Activated CD4-positive, alpha-beta memory T cell treated with anti-CD3 and anti-CD28 coated beads, Interleukin-2, amount 10 ng/mL, durations not matched to agents 7 days and 5 days (primary cell): ENCODE measurements at regions not wholly inside any gene's neighbourhood (a gene's known extent, or its start where the extent isn't known, plus 50 kb on each side); places are given as distances from the start of the nearest gene placed in this dataset.

ENCODE experiments used
- CTCF ChIA-PET: fragments of 350-600 bp; sonication (Branson Sonifier 250); formaldehyde crosslinking; loops from one replicate; lab custom pipeline; 2021; ENCODE audit warnings: antibody characterized with exemption, inconsistent platforms; lab: Charles Lee
- POLR2A ChIA-PET: fragments of 350-600 bp; sonication (Branson Sonifier 250); formaldehyde crosslinking; loops from one replicate; lab custom pipeline; 2021; ENCODE audit warnings: antibody characterized with exemption; lab: Charles Lee
- DNase-seq: peaks from one replicate; pipeline ENCODE4 v3.0.0-alpha.2; 2020
- H3K27ac Mint-ChIP-seq: one replicate; pipeline ENCODE4 v1.8.0; 2021; ENCODE audit warnings: mild to moderate bottlenecking, mixed read lengths
- H3K27me3 Mint-ChIP-seq: one replicate; pipeline ENCODE4 v1.8.0; 2021; ENCODE audit warnings: mixed read lengths
- H3K36me3 Mint-ChIP-seq: one replicate; pipeline ENCODE4 v1.8.0; 2021; ENCODE audit warnings: low read depth, mixed read lengths
- H3K4me1 Mint-ChIP-seq: one replicate; pipeline ENCODE4 v1.8.0; 2021; ENCODE audit warnings: mixed read lengths
- H3K4me3 Mint-ChIP-seq: one replicate; pipeline ENCODE4 v1.8.0; 2021; ENCODE audit warnings: mild to moderate bottlenecking, mixed read lengths
- H3K9me3 Mint-ChIP-seq: one replicate; pipeline ENCODE4 v1.8.0; 2021; ENCODE audit warnings: mixed read lengths

GRCh38 chrX:20434986-20435385, 168.3 kb upstream of the RPS6KA3 start:
- Mint-ChIP-seq H3K27ac (no peak overlapping the region), H3K4me3 (no peak overlapping the region), H3K27me3 (no peaks in the 10 kb centered on the region), H3K36me3 (no peaks in the 10 kb centered on the region), H3K4me1 (peaks cover 28% of the 10 kb centered on the region), H3K9me3 (no peaks in the 10 kb centered on the region)
- POLR2A ChIA-PET = no interaction called here
- CTCF ChIA-PET = no interaction called here
- DNase-seq = no peak

- no peak overlapping the region for H3K27ac Mint-ChIP-seq
- H3K4me3 Mint-ChIP-seq = no peak overlapping the region
- no peaks in the 10 kb centered on the region for H3K36me3 Mint-ChIP-seq
- DNase-seq = no peak
- no peaks in the 10 kb centered on the region for H3K9me3 Mint-ChIP-seq
- H3K4me1 Mint-ChIP-seq = peaks cover 27% of the 10 kb centered on the region
- no peaks in the 10 kb centered on the region for H3K27me3 Mint-ChIP-seq
- CTCF ChIA-PET = interaction anchor here (1.1 kb wide), 1 partner anchor 181 kb away, joined by 3 read pairs; no protein-coding TSS in a partner anchor
- POLR2A ChIA-PET = no interaction called here
Observed at GRCh38 chrX:20433388-20433775, 166.7 kb upstream of the RPS6KA3 start.

- H3K27me3 Mint-ChIP-seq = no peaks in the 10 kb centered on the region
- ChIA-PET CTCF (interaction anchor here (1.1 kb wide), 1 partner anchor 180 kb away, joined by 3 read pairs; no protein-coding TSS in a partner anchor), POLR2A (no interaction called here)
- H3K9me3 Mint-ChIP-seq = no peaks in the 10 kb centered on the region
- peaks cover 22% of the 10 kb centered on the region for H3K4me1 Mint-ChIP-seq
- no peak overlapping the region for H3K4me3 Mint-ChIP-seq
- H3K27ac Mint-ChIP-seq = no peak overlapping the region
- DNase-seq = no peak
- H3K36me3 Mint-ChIP-seq = no peaks in the 10 kb centered on the region
Observed at GRCh38 chrX:20432746-20433387, 166.2 kb upstream of the RPS6KA3 start.

DNA sequence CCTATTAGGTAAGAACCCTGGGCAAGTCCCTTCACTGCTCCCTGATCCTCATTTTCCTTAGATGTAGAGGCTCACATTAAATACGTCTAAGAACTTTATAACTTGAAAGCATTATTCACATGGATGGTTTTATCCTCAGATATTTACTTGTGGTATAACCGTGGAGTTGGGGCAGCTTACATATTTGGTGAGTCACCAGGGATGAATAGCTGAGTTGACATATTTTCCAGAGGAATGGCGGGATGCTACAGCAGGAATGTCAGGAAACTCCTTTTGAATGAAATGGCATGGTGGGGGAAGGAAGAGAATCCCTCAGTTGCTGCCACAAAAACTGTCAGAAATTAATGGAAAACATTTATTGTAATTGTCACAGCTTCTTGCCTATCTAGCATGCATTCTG, 165.3 kb upstream of the RPS6KA3 start:
- POLR2A ChIA-PET = no interaction called here

DNA sequence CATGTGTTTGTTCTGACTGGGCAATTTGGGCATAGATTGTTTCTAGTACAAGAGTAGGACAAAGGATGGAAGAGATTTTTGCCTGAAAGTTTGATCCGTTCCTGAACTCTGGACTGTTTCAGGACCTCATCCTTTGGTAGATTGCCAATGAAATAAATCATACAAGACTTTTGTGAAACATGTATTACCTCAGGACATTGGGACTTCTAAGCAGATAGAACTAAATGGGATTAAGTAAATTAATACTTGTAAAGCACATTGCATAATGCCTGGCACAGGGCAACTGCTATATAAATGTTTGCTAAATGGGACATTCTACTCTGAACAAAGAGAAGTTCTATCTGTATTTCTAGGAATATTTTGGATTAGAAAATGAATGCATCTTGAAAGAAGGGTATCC, 164.8 kb upstream of the RPS6KA3 start:
- Mint-ChIP-seq H3K27ac (no peak overlapping the region), H3K4me1 (peaks cover 13% of the 10 kb centered on the region), H3K9me3 (no peaks in the 10 kb centered on the region), H3K4me3 (no peak overlapping the region), H3K36me3 (no peaks in the 10 kb centered on the region), H3K27me3 (no peaks in the 10 kb centered on the region)
- ChIA-PET CTCF (no interaction called here), POLR2A (no interaction called here)
- no peak for DNase-seq

More for the DNA sequence above, 165.3 kb upstream of the RPS6KA3 start:
- Mint-ChIP-seq H3K27me3 (no peaks in the 10 kb centered on the region), H3K36me3 (no peaks in the 10 kb centered on the region), H3K27ac (no peak overlapping the region), H3K4me3 (no peak overlapping the region), H3K4me1 (peaks cover 14% of the 10 kb centered on the region), H3K9me3 (no peaks in the 10 kb centered on the region)
- CTCF ChIA-PET = no interaction called here
- DNase-seq = no peak

- Mint-ChIP-seq H3K36me3 (no peaks in the 10 kb centered on the region), H3K4me1 (no peaks in the 10 kb centered on the region), H3K27me3 (no peaks in the 10 kb centered on the region), H3K4me3 (no peak overlapping the region), H3K9me3 (no peaks in the 10 kb centered on the region), H3K27ac (no peak overlapping the region)
- ChIA-PET POLR2A (no interaction called here), CTCF (no interaction called here)
- no peak for DNase-seq
Observed at GRCh38 chrX:20427173-20427770, 160.6 kb upstream of the RPS6KA3 start.

- no peaks in the 10 kb centered on the region for H3K27me3 Mint-ChIP-seq
- no peak for DNase-seq
- H3K27ac Mint-ChIP-seq = no peak overlapping the region
- ChIA-PET POLR2A (no interaction called here), CTCF (no interaction called here)
- H3K9me3 Mint-ChIP-seq = no peaks in the 10 kb centered on the region
- H3K36me3 Mint-ChIP-seq = no peaks in the 10 kb centered on the region
- H3K4me1 Mint-ChIP-seq = peaks cover 10% of the 10 kb centered on the region
- no peak overlapping the region for H3K4me3 Mint-ChIP-seq
Observed at GRCh38 chrX:20421697-20422096, 155.0 kb upstream of the RPS6KA3 start.

DNA sequence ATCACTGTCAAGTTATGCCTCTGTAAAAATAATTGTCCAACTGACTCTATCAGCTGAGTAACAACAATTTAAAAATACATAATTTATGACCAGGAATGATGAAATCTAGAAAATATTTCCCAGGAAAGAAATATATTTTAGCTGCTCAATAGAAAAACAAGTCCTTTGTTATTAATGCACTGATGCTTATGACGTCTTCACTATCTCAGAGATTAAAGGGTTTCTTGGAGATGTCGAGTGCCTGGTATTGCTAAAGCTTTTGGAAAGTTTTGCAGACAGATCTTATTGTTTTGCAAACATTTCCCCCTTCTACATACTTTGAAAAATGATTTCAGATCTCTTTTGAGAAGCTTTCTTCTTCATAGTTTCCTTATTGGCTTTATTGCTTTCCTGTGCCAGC, 154.6 kb upstream of the RPS6KA3 start:
- no peak overlapping the region for H3K27ac Mint-ChIP-seq
- no peaks in the 10 kb centered on the region for H3K27me3 Mint-ChIP-seq
- peaks cover 10% of the 10 kb centered on the region for H3K4me1 Mint-ChIP-seq
- H3K36me3 Mint-ChIP-seq = no peaks in the 10 kb centered on the region
- POLR2A ChIA-PET = no interaction called here
- no peak for DNase-seq
- H3K9me3 Mint-ChIP-seq = no peaks in the 10 kb centered on the region
- H3K4me3 Mint-ChIP-seq = no peak overlapping the region
- CTCF ChIA-PET = no interaction called here

DNA sequence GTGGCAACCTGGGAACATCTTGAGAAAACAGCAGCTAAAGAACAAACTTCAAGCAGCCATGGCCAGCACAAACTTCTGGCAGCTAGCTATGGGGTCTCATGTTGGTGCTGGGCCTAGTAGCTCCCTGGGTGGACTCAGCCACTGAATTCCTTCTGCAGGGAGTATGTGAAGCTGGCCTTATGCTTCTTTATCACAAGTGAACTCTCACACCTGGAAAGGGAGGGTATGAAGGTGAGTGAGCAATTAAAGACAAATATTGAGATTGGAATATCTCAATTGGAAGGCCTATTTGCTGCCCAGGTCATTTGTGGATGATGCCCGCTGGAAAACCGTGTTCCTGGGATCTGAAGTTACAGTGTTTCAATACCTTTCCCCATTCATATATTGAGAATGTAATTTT, 153.3 kb upstream of the RPS6KA3 start:
- POLR2A ChIA-PET = no interaction called here
- H3K4me1 Mint-ChIP-seq = peaks cover 10% of the 10 kb centered on the region

GRCh38 chrX:20418379-20419150, 151.9 kb upstream of the RPS6KA3 start:
- CTCF ChIA-PET = interaction anchor here (1.3 kb wide), 2 partner anchors 19 to 166 kb away, joined by 3 read pairs; no protein-coding TSS in a partner anchor
- H3K4me1 Mint-ChIP-seq = peaks cover 23% of the 10 kb centered on the region
- no peaks in the 10 kb centered on the region for H3K27me3 Mint-ChIP-seq
- POLR2A ChIA-PET = interaction anchor here (1.4 kb wide), 1 partner anchor 166 kb away, joined by 3 read pairs; no protein-coding TSS in a partner anchor
- no peaks in the 10 kb centered on the region for H3K36me3 Mint-ChIP-seq
- H3K9me3 Mint-ChIP-seq = no peaks in the 10 kb centered on the region
- no peak for DNase-seq
- H3K27ac Mint-ChIP-seq = no peak overlapping the region
- no peak overlapping the region for H3K4me3 Mint-ChIP-seq

More for the DNA sequence above, 153.3 kb upstream of the RPS6KA3 start:
- Mint-ChIP-seq H3K4me3 (no peak overlapping the region), H3K27ac (no peak overlapping the region), H3K9me3 (no peaks in the 10 kb centered on the region), H3K36me3 (no peaks in the 10 kb centered on the region), H3K27me3 (no peaks in the 10 kb centered on the region)
- CTCF ChIA-PET = interaction anchor here (1.3 kb wide), 1 partner anchor 18 kb away, joined by 3 read pairs; no protein-coding TSS in a partner anchor
- no peak for DNase-seq

- Mint-ChIP-seq H3K27me3 (no peaks in the 10 kb centered on the region), H3K9me3 (no peaks in the 10 kb centered on the region), H3K36me3 (peaks cover 5% of the 10 kb centered on the region), H3K4me3 (no peak overlapping the region), H3K27ac (no peak overlapping the region), H3K4me1 (peaks cover 36% of the 10 kb centered on the region)
- ChIA-PET CTCF (no interaction called here), POLR2A (interaction anchor here (4.3 kb wide), 1 partner anchor 22 kb away, joined by 21 read pairs; no protein-coding TSS in a partner anchor)
- DNase-seq = no peak
Observed at GRCh38 chrX:20414762-20415445, 148.2 kb upstream of the RPS6KA3 start.

DNA sequence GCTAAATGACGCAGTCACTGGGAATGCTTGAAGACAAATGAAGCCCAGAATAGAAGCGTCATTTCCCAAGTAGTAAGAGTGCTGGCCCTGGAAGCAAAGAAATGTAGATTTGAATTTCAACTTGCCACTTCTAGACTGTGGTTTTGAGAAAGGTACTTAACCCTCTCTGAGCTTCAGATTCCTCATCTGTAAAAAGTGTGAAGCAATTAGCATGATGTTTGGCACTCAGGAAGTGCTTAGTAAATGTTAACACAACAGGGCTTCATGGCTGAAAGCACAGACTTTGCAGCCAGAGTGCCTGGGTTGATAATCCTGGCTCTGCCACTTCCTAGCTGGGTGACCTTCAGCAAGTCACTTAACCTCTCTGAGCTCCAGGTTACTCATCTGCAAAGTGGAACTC, 147.4 kb upstream of the RPS6KA3 start:
- ChIA-PET CTCF (no interaction called here), POLR2A (interaction anchor here (0.8 to 4.3 kb wide), 3 partner anchors 23 to 151 kb away, joined by 3 to 21 read pairs (median 4); no protein-coding TSS in a partner anchor)
- peaks cover 36% of the 10 kb centered on the region for H3K4me1 Mint-ChIP-seq
- H3K27ac Mint-ChIP-seq = peak overlapping the region; percentile 44
- no peak for DNase-seq
- H3K4me3 Mint-ChIP-seq = no peak overlapping the region
- H3K9me3 Mint-ChIP-seq = no peaks in the 10 kb centered on the region
- no peaks in the 10 kb centered on the region for H3K27me3 Mint-ChIP-seq
- peaks cover 5% of the 10 kb centered on the region for H3K36me3 Mint-ChIP-seq
